Gastrocnemius medialis (tissue), 4 donors: ENCODE measurements at regions not wholly inside any gene's neighbourhood (a gene's known extent, or its start where the extent isn't known, plus 50 kb on each side); places are given as distances from the start of the nearest gene placed in this dataset.

Source experiments
- ATAC-seq, 2 donors: fragments of 150-250 bp; one replicate each; pipeline ENCODE4 v1.9.1; 2016
- DNase-seq, 2 donors: peaks; one replicate each; pipeline ENCODE4 v3.0.0-alpha.2; 2019
- H3K27ac ChIP-seq, 4 donors: fragments of 200-600 bp; sonication (generic); 1 replicate in 1 of 4; 2 replicates in 3 of 4; pipeline ENCODE4 v1.5.1; 2016 to 2018; ENCODE audit warnings: mild to moderate bottlenecking in 2 of 4, moderate library complexity in 1 of 4
- H3K27me3 ChIP-seq, 3 donors: fragments of 200-600 bp; sonication (generic) in 2 of 3; 1 replicate in 1 of 3; 2 replicates in 2 of 3; pipeline versions ENCODE4 v1.5.1 to v1.6.0; 2016 to 2019; ENCODE audit warnings: mild to moderate bottlenecking in 1 of 3, moderate library complexity in 1 of 3
- H3K36me3 ChIP-seq, 2 donors: fragments of 200-600 bp; sonication (generic) in 1 of 2; one replicate each; pipeline ENCODE4 v1.5.1; 2017 to 2018
- H3K4me1 ChIP-seq, 2 donors: fragments of 200-600 bp; sonication (generic) in 1 of 2; one replicate each; pipeline ENCODE4 v1.5.1; 2016 to 2017; ENCODE audit warnings: mild to moderate bottlenecking in 2 of 2
- H3K4me3 ChIP-seq, 4 donors: fragments of 200-600 bp; sonication (generic) in 3 of 4; 1 replicate in 1 of 4; 2 replicates in 3 of 4; pipeline ENCODE4 v1.5.1; 2016 to 2019; ENCODE audit warnings: mild to moderate bottlenecking in 2 of 4
- H3K9me3 ChIP-seq, 3 donors: fragments of 200-600 bp; sonication (generic) in 2 of 3; 1 replicate in 1 of 3; 2 replicates in 2 of 3; pipeline ENCODE4 v1.5.1; 2016 to 2019
- CTCF ChIP-seq, 5 experiments: fragments of 450-650 bp in 3 of 5; fragments of 200-600 bp in 2 of 5; sonication (generic) in 2 of 5; IDR thresholded peaks in 4 of 5; conservative IDR thresholded peaks in 1 of 5; 1 replicate in 4 of 5; 2 replicates in 1 of 5; pipeline ENCODE4 v1.5.1; 2016 to 2019; ENCODE audit warnings: antibody characterized with exemption in 5 of 5, mild to moderate bottlenecking in 3 of 5, moderate library complexity in 3 of 5
- POLR2A ChIP-seq, 2 donors: fragments of 450-650 bp; IDR thresholded peaks; one replicate each; pipeline ENCODE4 v1.6.1; 2017; ENCODE audit warnings: antibody characterized with exemption in 2 of 2, mild to moderate bottlenecking in 2 of 2, moderate library complexity in 2 of 2
- in situ Hi-C, 4 donors: fragments of 200-750 bp; cut with MboI; loops; one replicate each; pipeline versions ENCODE4 v1.15.0 to v1.8.0; 2017; ENCODE audit warnings: low sequenced_read_pairs in 4 of 4
- intact Hi-C: fragments of 100-400 bp; cut with DNase I; formaldehyde crosslinking; loops from one replicate; pipeline ENCODE4 v1.15.1; 2023; ENCODE audit warnings: low total_unique reads

- DNase-seq (no peak), ATAC-seq (no peak)
- Histone ChIP-seq H3K4me1 (peaks cover 9 to 13% of the 10 kb centered on the region in 2 donors), H3K27ac (no peak overlapping the region), H3K36me3 (no peaks in the 10 kb centered on the region), H3K4me3 (no peak overlapping the region), H3K27me3 (no peaks in the 10 kb centered on the region), H3K9me3 (no peaks in the 10 kb centered on the region)
- in situ Hi-C loops = no loop called here
- intact Hi-C loops = no loop called here
- no peak for TF ChIP-seq CTCF (IDR thresholded peaks at IDR 0.05 in 4 of 5, conservative IDR thresholded peaks at IDR 0.05 in 1 of 5)
- TF ChIP-seq POLR2A (IDR thresholded peaks at IDR 0.05) = no peak
These were observed 246.3 kb upstream of the CLEC14A start for GRCh38 chr14:38502239-38502638.

DNA sequence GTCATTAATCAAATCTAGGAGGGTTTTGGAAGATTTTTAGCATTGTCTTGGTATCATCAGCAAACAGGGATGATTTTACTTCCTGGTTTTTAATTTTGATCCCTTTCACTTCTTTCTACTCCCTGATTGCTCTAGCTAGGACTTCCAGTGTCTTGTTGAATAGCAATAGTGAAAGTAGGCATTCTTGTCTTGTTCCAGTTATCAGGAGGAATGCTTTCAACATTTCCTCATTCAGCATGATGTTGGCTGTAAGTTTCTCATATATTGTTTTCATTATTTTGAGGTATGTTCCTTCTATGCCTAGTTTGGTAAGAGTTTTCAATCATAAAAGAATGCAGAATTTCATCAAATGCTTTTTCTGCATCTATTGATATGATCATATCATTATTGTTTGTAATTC lies 244.2 kb upstream of the CLEC14A start:
- in situ Hi-C loops = no loop called here
- Histone ChIP-seq H3K4me3 (no peak overlapping the region), H3K27me3 (no peaks in the 10 kb centered on the region), H3K4me1 (peaks cover 7 to 12% of the 10 kb centered on the region in 2 donors), H3K9me3 (no peaks in the 10 kb centered on the region), H3K36me3 (no peaks in the 10 kb centered on the region), H3K27ac (no peak overlapping the region)
- DNase-seq (no peak), ATAC-seq (no peak)
- no peak for TF ChIP-seq CTCF (IDR thresholded peaks at IDR 0.05 in 4 of 5, conservative IDR thresholded peaks at IDR 0.05 in 1 of 5)
- TF ChIP-seq POLR2A (IDR thresholded peaks at IDR 0.05) = no peak
- intact Hi-C loops = no loop called here

- H3K27me3 ChIP-seq = no peaks in the 10 kb centered on the region
- in situ Hi-C loops = no loop called here
These were observed 240.2 kb upstream of the CLEC14A start for GRCh38 chr14:38496092-38496491.

DNA sequence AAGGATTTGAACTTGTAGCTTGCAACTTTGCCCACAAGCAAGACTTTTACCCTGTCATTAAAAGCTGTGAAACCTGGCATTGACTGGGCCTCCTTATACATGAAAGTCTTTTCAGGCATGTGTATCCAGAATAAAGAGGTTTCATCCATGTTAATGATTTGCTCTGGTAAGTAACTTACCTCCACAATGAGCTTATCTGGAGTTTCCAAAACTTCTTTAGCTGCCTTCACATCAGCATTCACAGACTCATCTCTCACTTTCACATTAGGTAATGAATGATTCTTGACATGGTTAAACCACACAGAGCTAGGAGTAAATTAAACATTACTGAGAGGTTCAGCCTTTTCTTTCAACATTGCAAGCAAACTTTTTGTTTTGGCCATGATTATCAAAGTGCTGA lies 234.4 kb upstream of the CLEC14A start:
- no peak for DNase-seq
- TF ChIP-seq CTCF (IDR thresholded peaks at IDR 0.05 in 4 of 5, conservative IDR thresholded peaks at IDR 0.05 in 1 of 5) = no peak
- TF ChIP-seq POLR2A (IDR thresholded peaks at IDR 0.05) = no peak
- Histone ChIP-seq H3K27me3 (no peaks in the 10 kb centered on the region), H3K27ac (no peak overlapping the region), H3K4me3 (no peak overlapping the region), H3K36me3 (no peaks in the 10 kb centered on the region), H3K9me3 (peaks cover 0 to 3% (median 0%) of the 10 kb centered on the region in 3 donors), H3K4me1 (no peaks in the 10 kb centered on the region)
- intact Hi-C loops = no loop called here
- ATAC-seq = no peak
- in situ Hi-C loops = no loop called here

More at GRCh38 chr14:38496092-38496491, 240.2 kb upstream of the CLEC14A start:
- ATAC-seq (peak in 1 of 2 donors; percentile 55), DNase-seq (no peak)
- Histone ChIP-seq H3K4me3 (no peak overlapping the region), H3K9me3 (no peaks in the 10 kb centered on the region), H3K36me3 (no peaks in the 10 kb centered on the region), H3K27ac (no peak overlapping the region), H3K4me1 (peaks cover 7 to 12% of the 10 kb centered on the region in 2 donors)
- TF ChIP-seq POLR2A (IDR thresholded peaks at IDR 0.05) (no peak), CTCF (IDR thresholded peaks at IDR 0.05 in 4 of 5, conservative IDR thresholded peaks at IDR 0.05 in 1 of 5) (no peak)
- intact Hi-C loops = no loop called here

- H3K27ac ChIP-seq = no peak overlapping the region
- no peak for TF ChIP-seq POLR2A (IDR thresholded peaks at IDR 0.05)
- TF ChIP-seq CTCF (IDR thresholded peaks at IDR 0.05 in 4 of 5, conservative IDR thresholded peaks at IDR 0.05 in 1 of 5) = no peak
- no peak for DNase-seq
- peaks cover 0 to 3% (median 0%) of the 10 kb centered on the region in 3 donors for H3K9me3 ChIP-seq
- no peaks in the 10 kb centered on the region for H3K4me1 ChIP-seq
- ATAC-seq = no peak
- in situ Hi-C loops = no loop called here
- H3K36me3 ChIP-seq = no peaks in the 10 kb centered on the region
- no peak overlapping the region for H3K4me3 ChIP-seq
- H3K27me3 ChIP-seq = no peaks in the 10 kb centered on the region
- intact Hi-C loops = no loop called here
These were observed 229.1 kb upstream of the CLEC14A start for GRCh38 chr14:38485026-38485425.
